HG02840 (cell line): ENCODE measurements at regions not wholly inside any gene's neighbourhood (a gene's known extent, or its start where the extent isn't known, plus 50 kb on each side); places are given as distances from the start of the nearest gene placed in this dataset.

ENCODE experiments used
- ATAC-seq: cut with Tn5 transposase; IDR thresholded peaks from one replicate; pipeline ENCODE4 v1.9.1; 2021; ENCODE audit warnings: mild to moderate bottlenecking, moderate library complexity, moderate number of reproducible peaks; ENCODE audit not compliant: unreplicated experiment, low FRiP score

DNA sequence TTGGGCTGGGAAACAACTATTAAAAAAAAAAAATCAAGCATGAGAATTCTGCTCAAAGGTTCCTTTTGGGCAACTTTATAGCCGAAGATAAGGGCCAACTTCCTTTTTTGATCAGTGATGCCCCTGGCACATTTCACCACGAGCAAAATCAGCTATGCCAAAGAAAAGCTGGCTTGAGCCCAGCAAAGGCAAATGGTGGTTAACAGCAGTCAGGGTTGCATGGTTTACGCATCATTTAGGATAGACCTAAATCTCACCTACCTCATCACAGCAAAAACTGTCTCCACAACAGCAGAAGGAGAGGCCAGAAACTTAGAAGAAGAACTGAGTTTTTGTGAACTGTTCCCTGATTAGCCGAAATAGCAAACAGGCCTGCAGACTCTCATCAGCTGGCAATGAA is 220.1 kb upstream of the CDIN1 start:
- no peak for ATAC-seq

DNA sequence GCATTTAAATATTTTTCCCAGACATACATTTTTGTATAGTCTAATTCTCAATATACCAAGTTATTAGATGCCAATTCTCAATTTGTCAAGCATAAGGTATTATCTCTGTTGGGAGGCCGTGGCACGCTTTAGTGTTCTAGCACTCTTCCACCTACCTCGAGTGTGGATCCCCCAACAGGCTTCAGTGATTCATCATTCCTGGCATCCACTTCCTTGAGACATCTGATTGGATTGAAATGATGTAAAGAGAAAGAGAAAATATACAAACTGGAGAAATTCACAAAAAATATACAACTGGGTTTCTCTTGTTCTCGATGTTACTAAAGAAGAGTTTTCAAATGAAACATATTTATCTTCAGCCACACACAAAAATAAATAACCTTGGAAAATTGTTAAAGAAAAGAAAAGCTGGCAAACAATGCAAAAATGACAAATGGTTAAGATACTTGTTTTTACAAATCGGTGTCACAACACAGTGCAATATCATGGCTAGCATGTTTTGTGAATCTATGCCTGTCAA is 218.0 kb upstream of the CDIN1 start:
- no peak for ATAC-seq

GRCh38 chr15:36362509-36362915 is 216.9 kb upstream of the CDIN1 start:
- no peak for ATAC-seq

GRCh38 chr15:36363335-36363734 is 216.1 kb upstream of the CDIN1 start:
- no peak for ATAC-seq

DNA sequence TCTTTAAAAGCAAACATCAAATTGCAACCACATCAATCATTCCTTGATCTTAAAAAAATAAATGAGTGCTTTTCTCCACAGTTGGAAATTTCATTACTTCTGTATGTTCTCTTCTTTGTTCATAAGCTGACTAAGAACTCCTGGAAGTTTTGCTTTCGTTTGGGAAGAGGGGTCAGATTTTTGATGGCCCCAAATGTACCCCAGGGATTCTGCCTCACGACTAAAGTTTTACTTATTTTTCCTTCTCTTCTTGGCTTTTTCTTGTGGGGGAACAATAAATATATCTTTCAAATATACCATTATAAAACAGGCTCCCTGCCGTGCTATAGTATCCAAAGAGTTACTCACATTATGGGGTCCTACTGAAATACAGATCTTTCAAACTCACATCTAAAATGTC is 215.0 kb upstream of the CDIN1 start:
- ATAC-seq = no peak

DNA sequence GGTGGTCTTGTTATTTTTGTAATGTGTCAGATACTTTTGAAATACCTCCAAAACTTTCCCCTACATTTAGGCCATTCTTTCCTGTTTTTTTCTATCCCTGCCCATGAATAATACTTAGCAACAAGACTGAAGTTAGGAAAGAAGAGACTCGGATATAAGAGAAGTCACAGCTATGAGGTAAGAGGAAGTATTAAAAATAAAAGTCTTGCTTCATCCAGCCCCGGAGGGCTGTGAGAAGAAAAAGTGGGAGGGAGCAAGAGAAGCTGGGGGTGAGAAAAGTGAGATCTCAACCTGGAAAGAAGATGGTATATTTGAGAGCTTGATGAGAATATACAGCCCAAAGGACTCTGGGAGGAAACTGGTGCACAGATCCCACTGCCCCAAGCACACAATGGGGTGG is 213.5 kb upstream of the CDIN1 start:
- ATAC-seq = no peak

- ATAC-seq = no peak
Measured at GRCh38 chr15:36370051-36370730, 209.2 kb upstream of the CDIN1 start.

GRCh38 chr15:36370731-36371112 is 208.7 kb upstream of the CDIN1 start:
- no peak for ATAC-seq

DNA sequence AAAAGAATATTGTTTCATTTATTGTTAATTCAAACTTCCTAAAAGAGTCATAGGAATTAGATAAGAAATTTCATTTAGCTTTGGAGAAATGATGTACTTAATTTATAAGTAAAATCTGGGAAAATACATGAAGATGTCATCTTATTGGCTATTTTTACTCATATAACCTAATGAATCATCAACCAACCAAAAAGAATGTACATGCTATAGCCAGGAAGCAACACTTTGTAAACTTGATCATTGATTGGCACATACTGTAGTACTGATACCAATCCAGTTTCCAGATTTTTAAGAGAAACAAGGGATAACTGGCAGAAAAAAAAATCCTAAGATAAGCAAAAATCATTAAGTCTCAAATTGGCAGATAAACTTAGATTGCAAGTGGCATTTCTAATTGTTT is 207.9 kb upstream of the CDIN1 start:
- no peak for ATAC-seq

DNA sequence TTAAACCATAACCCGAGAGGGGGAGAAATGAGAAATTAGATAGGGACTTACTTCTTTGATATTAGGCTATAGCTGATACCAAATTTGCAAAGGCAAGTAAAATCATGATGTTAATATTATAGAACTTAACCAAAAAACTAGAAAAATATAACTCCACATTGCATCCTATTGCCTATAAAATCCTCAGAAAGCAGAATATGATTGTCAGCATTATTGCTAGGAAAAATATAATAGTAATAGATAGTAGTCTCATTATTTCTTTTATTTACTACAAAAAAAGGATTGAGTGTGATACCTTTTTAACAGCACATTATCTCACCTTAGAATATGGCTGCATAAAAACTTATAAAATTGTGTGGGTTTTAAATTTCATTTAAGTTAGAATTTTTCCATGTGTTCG is 206.5 kb upstream of the CDIN1 start:
- no peak for ATAC-seq

DNA sequence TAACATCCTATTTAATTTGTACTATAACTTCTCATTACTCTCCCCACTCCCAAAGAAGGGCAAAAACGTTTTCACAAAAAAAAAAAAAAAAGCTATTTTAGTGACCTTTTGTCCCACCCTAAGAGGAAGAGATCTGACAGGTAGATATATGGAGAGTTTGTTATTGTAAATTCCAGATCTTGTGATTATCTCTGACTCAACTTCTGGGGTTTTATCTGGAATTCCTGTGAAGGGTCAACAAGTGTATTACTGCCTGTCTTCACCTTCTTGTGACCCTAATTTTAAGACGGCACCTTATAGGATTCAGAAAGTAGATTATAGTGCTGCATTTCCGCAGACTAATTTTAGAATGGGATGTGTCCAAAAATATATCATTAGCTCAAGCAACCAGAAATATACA is 205.9 kb upstream of the CDIN1 start:
- no peak for ATAC-seq

GRCh38 chr15:36389107-36389506 is 190.3 kb upstream of the CDIN1 start:
- ATAC-seq = no peak

DNA sequence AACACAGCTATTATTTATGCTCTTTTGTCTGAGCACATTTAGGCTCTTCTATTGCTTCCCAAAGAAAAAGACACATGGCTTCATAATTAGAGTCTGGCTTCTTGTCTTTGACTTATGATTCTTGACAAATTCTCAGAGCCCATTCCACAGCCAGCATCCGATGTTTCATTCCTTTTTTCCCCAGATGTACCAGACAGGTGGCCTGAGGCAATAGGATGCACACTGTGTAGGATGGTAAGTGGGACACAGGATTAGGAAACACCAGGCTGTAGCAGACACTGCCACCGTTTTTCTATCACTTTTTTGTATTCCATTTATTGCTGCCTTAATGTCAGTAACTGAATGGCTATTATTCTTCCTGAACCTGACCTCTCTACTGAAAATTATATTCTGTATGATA is 188.9 kb upstream of the CDIN1 start:
- no peak for ATAC-seq

GRCh38 chr15:36392676-36393266 is 186.7 kb upstream of the CDIN1 start:
- no peak for ATAC-seq

DNA sequence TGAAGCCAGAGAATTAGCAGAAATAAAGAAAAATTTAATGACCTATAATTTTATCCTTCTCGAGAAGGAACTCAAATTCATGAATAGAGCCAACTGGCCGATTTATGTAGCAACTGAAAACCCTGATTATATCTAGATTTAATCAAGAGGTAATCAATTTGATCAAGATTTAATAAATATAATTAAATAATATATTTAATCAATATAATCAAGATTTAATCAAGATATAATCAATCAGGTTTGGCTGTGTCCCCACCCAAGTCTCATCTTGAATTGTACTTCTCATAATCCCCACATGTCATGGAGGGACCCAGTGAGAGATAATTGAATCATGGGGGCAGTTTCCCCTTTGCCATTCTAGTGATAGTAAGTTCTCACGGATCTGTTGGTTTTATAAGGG is 181.2 kb upstream of the CDIN1 start:
- no peak for ATAC-seq

DNA sequence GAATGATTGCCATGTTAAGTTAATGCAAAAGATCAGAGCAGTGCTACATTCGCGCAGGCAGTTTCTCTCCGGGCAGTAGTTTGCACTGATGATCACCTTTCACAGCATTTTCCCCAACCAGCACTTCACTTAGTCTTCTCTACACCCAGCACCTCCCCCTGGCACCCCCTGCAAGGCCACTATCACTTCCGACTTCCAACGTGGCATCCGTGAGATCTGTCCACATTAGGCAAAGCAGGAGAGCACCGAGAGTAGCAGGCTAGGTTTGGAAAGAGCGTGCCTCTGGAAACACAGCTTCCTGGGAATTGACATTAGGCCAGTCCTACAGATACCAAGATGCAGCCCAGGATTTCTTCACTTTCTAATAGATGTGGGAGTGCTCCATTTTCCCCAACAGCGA is 180.2 kb upstream of the CDIN1 start:
- ATAC-seq = no peak

- no peak for ATAC-seq
Measured at GRCh38 chr15:36400936-36401585, 178.4 kb upstream of the CDIN1 start.

GRCh38 chr15:36401586-36401966 is 177.8 kb upstream of the CDIN1 start:
- no peak for ATAC-seq

DNA sequence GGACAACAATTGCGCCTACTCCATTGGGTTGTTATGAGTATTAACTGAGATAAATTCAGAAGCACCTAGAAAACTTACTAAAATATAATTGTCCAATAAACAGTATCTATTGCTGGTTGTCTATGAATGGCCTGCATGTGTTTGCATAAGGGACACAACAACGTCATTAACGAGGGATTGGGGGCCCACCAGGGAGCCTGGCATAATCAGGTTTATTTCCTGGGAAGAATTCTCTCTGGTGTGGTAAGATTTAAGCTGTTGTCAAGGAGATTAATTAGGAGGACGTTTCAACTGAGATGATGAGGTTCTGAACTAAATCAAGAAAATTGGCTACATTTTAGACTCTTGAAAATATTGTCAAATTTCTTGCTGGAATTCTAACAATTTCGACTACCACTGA is 176.1 kb upstream of the CDIN1 start:
- ATAC-seq = no peak

GRCh38 chr15:36406366-36406765 is 173.1 kb upstream of the CDIN1 start:
- ATAC-seq = no peak

DNA sequence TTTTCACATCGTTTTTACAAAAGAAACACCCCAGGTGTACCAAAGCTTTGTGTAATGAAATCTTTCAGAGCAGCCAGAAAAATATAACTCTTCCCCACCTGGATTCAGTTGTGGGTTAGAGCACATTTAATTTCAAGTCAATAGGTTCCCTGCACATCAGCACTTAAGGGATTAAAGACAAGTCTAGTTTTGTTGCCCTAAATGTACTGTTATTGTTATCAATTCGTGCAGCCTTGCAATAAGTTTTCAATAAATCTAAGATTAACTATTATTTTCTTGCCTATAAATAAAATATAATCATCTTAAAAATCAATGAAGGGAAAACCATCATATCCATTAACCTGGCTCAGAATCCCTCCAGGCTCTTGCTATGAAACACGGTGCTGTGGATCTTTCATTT is 172.5 kb upstream of the CDIN1 start:
- ATAC-seq = no peak

- ATAC-seq = no peak
Measured at GRCh38 chr15:36407647-36408046, 171.8 kb upstream of the CDIN1 start.
